Astrocyte (in vitro differentiated cells and primary cell): ENCODE measurements at regions not wholly inside any gene's neighbourhood (a gene's known extent, or its start where the extent isn't known, plus 50 kb on each side); places are given as distances from the start of the nearest gene placed in this dataset.
"Not testable (repeated sequence)": the region's sequence is repeated elsewhere in the genome, so short reads cannot be mapped to it uniquely, and the experiment has no call there.

ENCODE experiments used
- DNase-seq: peaks from one replicate; pipeline ENCODE4 v3.0.0-alpha.2; 2010; ENCODE audit warnings: low read depth
- FAIRE-seq: peaks from 2 replicates; lab custom pipeline; 2011; peaks lifted over from hg19 to GRCh38; lab: Jason Lieb, UNC
- H2AFZ ChIP-seq: 2 replicates; pipeline ENCODE4 v1.6.0; 2012; ENCODE audit warnings: low read depth, low read length, inconsistent platforms
- H3K27ac ChIP-seq: 2 replicates; pipeline ENCODE4 v1.5.1; 2011; ENCODE audit warnings: low read depth, low read length, inconsistent platforms
- H3K27me3 ChIP-seq: 2 replicates; pipeline ENCODE4 v1.6.0; 2011; ENCODE audit warnings: low read length, inconsistent platforms; ENCODE audit not compliant: insufficient read depth
- H3K36me3 ChIP-seq: 2 replicates; pipeline ENCODE4 v1.5.1; 2011; ENCODE audit warnings: low read length, inconsistent platforms; ENCODE audit not compliant: insufficient read depth
- H3K4me1 ChIP-seq: 2 replicates; pipeline ENCODE4 v1.5.1; 2011; ENCODE audit warnings: low read length, inconsistent platforms; ENCODE audit not compliant: insufficient read depth
- H3K4me2 ChIP-seq: 2 replicates; pipeline ENCODE4 v1.6.0; 2012; ENCODE audit warnings: low read length, inconsistent platforms
- H3K4me3 ChIP-seq: 2 replicates; pipeline ENCODE4 v1.5.1; 2011; ENCODE audit warnings: low read depth, mild to moderate bottlenecking, low read length, inconsistent platforms; ENCODE audit not compliant: insufficient read depth
- H3K79me2 ChIP-seq: 2 replicates; pipeline ENCODE4 v1.6.0; 2012; ENCODE audit warnings: mild to moderate bottlenecking, low read length, inconsistent platforms; ENCODE audit not compliant: insufficient read depth
- H3K9ac ChIP-seq: 2 replicates; pipeline ENCODE4 v1.6.0; 2012; ENCODE audit warnings: mild to moderate bottlenecking, low read length, inconsistent platforms
- H3K9me3 ChIP-seq: 2 replicates; pipeline ENCODE4 v1.5.1; 2012; ENCODE audit warnings: low read depth, mild to moderate bottlenecking, low read length, inconsistent platforms; ENCODE audit not compliant: insufficient read depth
- H4K20me1 ChIP-seq: 2 replicates; pipeline ENCODE4 v1.6.0; 2012; ENCODE audit warnings: low read length, inconsistent platforms; ENCODE audit not compliant: insufficient read depth
- H3K27ac Mint-ChIP-seq: one replicate; pipeline ENCODE4 v1.8.0; 2021; ENCODE audit warnings: mild to moderate bottlenecking, mixed read lengths; ENCODE audit not compliant: unreplicated experiment
- H3K27me3 Mint-ChIP-seq: one replicate; pipeline ENCODE4 v1.8.0; 2021; ENCODE audit warnings: low read depth, mixed read lengths; ENCODE audit not compliant: unreplicated experiment
- H3K36me3 Mint-ChIP-seq: one replicate; pipeline ENCODE4 v1.8.0; 2021; ENCODE audit warnings: low read depth, mixed read lengths; ENCODE audit not compliant: unreplicated experiment
- H3K4me1 Mint-ChIP-seq: one replicate; pipeline ENCODE4 v1.8.0; 2021; ENCODE audit warnings: low read depth, mixed read lengths; ENCODE audit not compliant: unreplicated experiment
- H3K4me3 Mint-ChIP-seq: one replicate; pipeline ENCODE4 v1.8.0; 2021; ENCODE audit warnings: mild to moderate bottlenecking, moderate library complexity, mixed read lengths; ENCODE audit not compliant: unreplicated experiment
- H3K9me3 Mint-ChIP-seq: one replicate; pipeline ENCODE4 v1.8.0; 2021; ENCODE audit warnings: mild to moderate bottlenecking, mixed read lengths; ENCODE audit not compliant: unreplicated experiment
- EZH2 ChIP-seq: IDR thresholded peaks from 2 replicates; pipeline ENCODE4 v1.6.1; 2012; ENCODE audit warnings: mild to moderate bottlenecking, low read length, inconsistent platforms; ENCODE audit not compliant: insufficient read depth
- TF ChIP-seq, protein P1 (sequence below): IDR thresholded peaks from 2 replicates; pipeline ENCODE4 v1.5.1; 2011; ENCODE audit warnings: low read depth, mild to moderate bottlenecking, inconsistent platforms, low read length, moderate library complexity; ENCODE audit not compliant: insufficient read depth

GRCh38 chr10:32187686-32188085, 131.5 kb upstream of the KIF5B start:
- Mint-ChIP-seq H3K36me3 (no peaks in the 10 kb centered on the region), H3K9me3 (peaks cover 1% of the 10 kb centered on the region), H3K4me1 (peaks cover 2% of the 10 kb centered on the region), H3K4me3 (no peak overlapping the region), H3K27ac (no peak overlapping the region), H3K27me3 (no peaks in the 10 kb centered on the region)
- H3K4me1 ChIP-seq: no peaks in the 10 kb centered on the region
- H3K4me3 ChIP-seq: no peak overlapping the region
- H3K36me3 ChIP-seq: no peaks in the 10 kb centered on the region
- H3K9ac ChIP-seq: no peak overlapping the region
- no peak overlapping the region for H3K27ac ChIP-seq
- H3K27me3 ChIP-seq: no peaks in the 10 kb centered on the region
- no peak overlapping the region for H3K4me2 ChIP-seq
- no peak for TF ChIP-seq EZH2
- TF ChIP-seq, protein P1, sequence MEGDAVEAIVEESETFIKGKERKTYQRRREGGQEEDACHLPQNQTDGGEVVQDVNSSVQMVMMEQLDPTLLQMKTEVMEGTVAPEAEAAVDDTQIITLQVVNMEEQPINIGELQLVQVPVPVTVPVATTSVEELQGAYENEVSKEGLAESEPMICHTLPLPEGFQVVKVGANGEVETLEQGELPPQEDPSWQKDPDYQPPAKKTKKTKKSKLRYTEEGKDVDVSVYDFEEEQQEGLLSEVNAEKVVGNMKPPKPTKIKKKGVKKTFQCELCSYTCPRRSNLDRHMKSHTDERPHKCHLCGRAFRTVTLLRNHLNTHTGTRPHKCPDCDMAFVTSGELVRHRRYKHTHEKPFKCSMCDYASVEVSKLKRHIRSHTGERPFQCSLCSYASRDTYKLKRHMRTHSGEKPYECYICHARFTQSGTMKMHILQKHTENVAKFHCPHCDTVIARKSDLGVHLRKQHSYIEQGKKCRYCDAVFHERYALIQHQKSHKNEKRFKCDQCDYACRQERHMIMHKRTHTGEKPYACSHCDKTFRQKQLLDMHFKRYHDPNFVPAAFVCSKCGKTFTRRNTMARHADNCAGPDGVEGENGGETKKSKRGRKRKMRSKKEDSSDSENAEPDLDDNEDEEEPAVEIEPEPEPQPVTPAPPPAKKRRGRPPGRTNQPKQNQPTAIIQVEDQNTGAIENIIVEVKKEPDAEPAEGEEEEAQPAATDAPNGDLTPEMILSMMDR: no peak
- H3K79me2 ChIP-seq: no peaks in the 10 kb centered on the region
- H3K9me3 ChIP-seq: no peaks in the 10 kb centered on the region
- FAIRE-seq: no peak
- H4K20me1 ChIP-seq: no peaks in the 10 kb centered on the region
- no peak for DNase-seq
- no peak overlapping the region for H2AFZ ChIP-seq

DNA sequence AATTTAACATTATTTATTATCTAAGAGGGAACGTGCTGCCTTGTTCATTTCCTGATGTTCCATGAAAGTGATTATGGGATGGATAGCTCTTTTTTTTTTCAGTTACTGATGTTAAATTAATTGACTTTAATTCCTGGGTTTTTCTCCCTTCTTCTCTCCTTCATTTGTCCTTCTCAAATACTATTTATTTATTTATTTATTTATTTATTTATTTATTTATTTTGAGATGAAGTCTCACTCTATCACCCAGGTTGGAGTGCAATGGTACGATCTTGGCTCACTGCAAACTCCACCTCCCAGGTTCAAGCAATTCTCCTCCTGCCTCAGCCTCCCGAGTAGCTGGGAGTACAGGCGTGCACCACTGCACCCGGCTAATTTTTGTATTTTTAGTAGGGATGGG, 127.4 kb upstream of the KIF5B start:
- not testable (repeated sequence) for H3K27me3 ChIP-seq, H3K27ac ChIP-seq, H3K4me3 ChIP-seq, FAIRE-seq, H3K79me2 ChIP-seq, H3K36me3 ChIP-seq, H3K9me3 ChIP-seq, H3K4me3 Mint-ChIP-seq, H3K4me1 ChIP-seq, H3K9ac ChIP-seq, H3K4me2 ChIP-seq, H3K27me3 Mint-ChIP-seq, H2AFZ ChIP-seq, H3K9me3 Mint-ChIP-seq, DNase-seq, H3K27ac Mint-ChIP-seq, H3K4me1 Mint-ChIP-seq, H4K20me1 ChIP-seq, H3K36me3 Mint-ChIP-seq

GRCh38 chr10:32182476-32182875, 126.3 kb upstream of the KIF5B start:
- Mint-ChIP-seq H3K36me3 (no peaks in the 10 kb centered on the region), H3K27ac (no peak overlapping the region), H3K4me1 (no peaks in the 10 kb centered on the region), H3K9me3 (peaks cover 1% of the 10 kb centered on the region), H3K27me3 (no peaks in the 10 kb centered on the region), H3K4me3 (no peak overlapping the region)
- TF ChIP-seq, protein P1: no peak
- no peak for TF ChIP-seq EZH2
- Histone ChIP-seq H3K4me2 (no peak overlapping the region), H4K20me1 (no peaks in the 10 kb centered on the region), H2AFZ (no peak overlapping the region), H3K9ac (no peak overlapping the region), H3K4me3 (no peak overlapping the region), H3K79me2 (no peaks in the 10 kb centered on the region), H3K4me1 (no peaks in the 10 kb centered on the region), H3K27me3 (no peaks in the 10 kb centered on the region), H3K9me3 (no peaks in the 10 kb centered on the region), H3K27ac (no peak overlapping the region), H3K36me3 (no peaks in the 10 kb centered on the region)
- FAIRE-seq (no peak), DNase-seq (no peak)
